MM.1S (cell line): ENCODE measurements at regions not wholly inside any gene's neighbourhood (a gene's known extent, or its start where the extent isn't known, plus 50 kb on each side); places are given as distances from the start of the nearest gene placed in this dataset.

ENCODE experiments used
- DNase-seq: peaks from one replicate; pipeline ENCODE4 v3.0.0-alpha.2; 2015
- H2AFZ ChIP-seq: fragments of 300-600 bp; sonication (generic); 2 replicates; pipeline ENCODE4 v1.6.0; 2016; ENCODE audit warnings: antibody characterized with exemption, low read length
- H3F3A ChIP-seq: fragments of 300-600 bp; sonication (generic); 2 replicates; pipeline ENCODE4 v1.6.1; 2016; ENCODE audit warnings: mild to moderate bottlenecking, antibody characterized with exemption, low read length, moderate library complexity, mixed read lengths; ENCODE audit not compliant: insufficient read depth
- H3K27ac ChIP-seq: fragments of 300-600 bp; sonication (generic); 2 replicates; pipeline ENCODE4 v1.5.1; 2016; ENCODE audit warnings: mild to moderate bottlenecking, low read length
- H3K27me3 ChIP-seq: fragments of 300-600 bp; sonication (generic); replicated peaks from 2 replicates; pipeline ENCODE4 v1.6.0; 2016; ENCODE audit warnings: low read length; ENCODE audit not compliant: insufficient read depth
- H3K36me3 ChIP-seq: fragments of 300-600 bp; sonication (generic); replicated peaks from 2 replicates; pipeline ENCODE4 v1.6.1; 2016; ENCODE audit warnings: mild to moderate bottlenecking, low read length, mixed read lengths; ENCODE audit not compliant: insufficient read depth
- H3K4me1 ChIP-seq: fragments of 300-600 bp; sonication (generic); 2 replicates; pipeline ENCODE4 v1.6.1; 2016; ENCODE audit warnings: low read length, mixed read lengths
- H3K4me2 ChIP-seq: fragments of 300-600 bp; sonication (generic); 2 replicates; pipeline ENCODE4 v1.6.0; 2016; ENCODE audit warnings: low read depth, low read length
- H3K4me3 ChIP-seq: fragments of 300-600 bp; sonication (generic); 2 replicates; pipeline ENCODE4 v1.5.1; 2016; ENCODE audit warnings: low read length, mixed read lengths
- H3K79me2 ChIP-seq: fragments of 300-600 bp; sonication (generic); 2 replicates; pipeline ENCODE4 v1.6.1; 2016; ENCODE audit warnings: mixed run types, low read length, mixed read lengths
- H3K9ac ChIP-seq: fragments of 300-600 bp; sonication (generic); 2 replicates; pipeline ENCODE4 v1.6.1; 2016; ENCODE audit warnings: low read length, mixed read lengths
- H3K9me2 ChIP-seq: fragments of 300-600 bp; sonication (generic); replicated peaks from 2 replicates; pipeline ENCODE4 v1.6.1; 2016; ENCODE audit warnings: mild to moderate bottlenecking, low read length, mixed read lengths; ENCODE audit not compliant: insufficient read depth
- H3K9me3 ChIP-seq: fragments of 300-600 bp; sonication (generic); replicated peaks from 2 replicates; pipeline ENCODE4 v1.6.1; 2016; ENCODE audit warnings: mild to moderate bottlenecking, low read length, mixed read lengths; ENCODE audit not compliant: insufficient read depth
- H4K20me1 ChIP-seq: fragments of 300-600 bp; sonication (generic); 2 replicates; pipeline ENCODE4 v1.6.1; 2016; ENCODE audit warnings: mild to moderate bottlenecking, low read length, moderate library complexity, mixed read lengths; ENCODE audit not compliant: insufficient read depth
- EZH2 ChIP-seq: fragments of 300-600 bp; sonication (generic); optimal IDR thresholded peaks from 2 replicates; pipeline ENCODE3; 2017; ENCODE audit warnings: low read depth, mild to moderate bottlenecking, antibody characterized with exemption, low read length, mixed read lengths
- EZH2phosphoT487 ChIP-seq: fragments of 300-600 bp; sonication (generic); IDR thresholded peaks from 2 replicates; pipeline ENCODE4 v1.6.1; 2018; ENCODE audit warnings: antibody characterized with exemption, low read length
- TF ChIP-seq, protein P1 (sequence below): fragments of 300-600 bp; sonication (generic); IDR thresholded peaks from 2 replicates; pipeline ENCODE4 v1.5.1; 2016; ENCODE audit warnings: antibody characterized with exemption, low read length, mixed read lengths

DNA sequence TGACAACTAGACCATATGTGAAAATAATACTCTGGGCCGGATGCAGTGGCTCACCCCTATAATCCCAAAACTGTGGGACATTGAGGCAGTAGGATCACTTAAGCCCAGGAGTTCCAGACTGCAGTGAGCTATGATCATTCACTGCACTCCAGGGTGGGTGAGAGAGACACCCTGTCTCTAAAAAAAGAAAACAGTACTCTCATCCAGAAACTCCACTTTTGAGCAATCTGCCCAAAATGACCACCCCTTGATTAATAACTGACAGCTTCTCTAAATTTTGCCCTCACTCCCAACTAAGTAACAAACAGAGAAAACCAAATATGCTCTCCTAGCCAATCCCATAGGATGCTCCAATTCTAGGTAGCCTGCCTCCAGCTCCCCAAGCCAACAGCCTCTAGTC is 62.5 kb upstream of the AKR1E2 start:
- H3K36me3 ChIP-seq: no peaks in the 10 kb centered on the region
- no peak overlapping the region for H2AFZ ChIP-seq
- no peak overlapping the region for H3K27ac ChIP-seq
- H3K79me2 ChIP-seq: no peaks in the 10 kb centered on the region
- H3K4me2 ChIP-seq: no peak overlapping the region
- H3K9me3 ChIP-seq: no peaks in the 10 kb centered on the region
- TF ChIP-seq EZH2 (no peak), EZH2phosphoT487 (no peak)
- TF ChIP-seq, protein P1, sequence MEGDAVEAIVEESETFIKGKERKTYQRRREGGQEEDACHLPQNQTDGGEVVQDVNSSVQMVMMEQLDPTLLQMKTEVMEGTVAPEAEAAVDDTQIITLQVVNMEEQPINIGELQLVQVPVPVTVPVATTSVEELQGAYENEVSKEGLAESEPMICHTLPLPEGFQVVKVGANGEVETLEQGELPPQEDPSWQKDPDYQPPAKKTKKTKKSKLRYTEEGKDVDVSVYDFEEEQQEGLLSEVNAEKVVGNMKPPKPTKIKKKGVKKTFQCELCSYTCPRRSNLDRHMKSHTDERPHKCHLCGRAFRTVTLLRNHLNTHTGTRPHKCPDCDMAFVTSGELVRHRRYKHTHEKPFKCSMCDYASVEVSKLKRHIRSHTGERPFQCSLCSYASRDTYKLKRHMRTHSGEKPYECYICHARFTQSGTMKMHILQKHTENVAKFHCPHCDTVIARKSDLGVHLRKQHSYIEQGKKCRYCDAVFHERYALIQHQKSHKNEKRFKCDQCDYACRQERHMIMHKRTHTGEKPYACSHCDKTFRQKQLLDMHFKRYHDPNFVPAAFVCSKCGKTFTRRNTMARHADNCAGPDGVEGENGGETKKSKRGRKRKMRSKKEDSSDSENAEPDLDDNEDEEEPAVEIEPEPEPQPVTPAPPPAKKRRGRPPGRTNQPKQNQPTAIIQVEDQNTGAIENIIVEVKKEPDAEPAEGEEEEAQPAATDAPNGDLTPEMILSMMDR: no peak
- no peaks in the 10 kb centered on the region for H3K4me1 ChIP-seq
- DNase-seq: no peak
- no peak overlapping the region for H3K4me3 ChIP-seq
- no peak overlapping the region for H3K9ac ChIP-seq
- H4K20me1 ChIP-seq: no peaks in the 10 kb centered on the region
- no peaks in the 10 kb centered on the region for H3F3A ChIP-seq
- H3K27me3 ChIP-seq: no peaks in the 10 kb centered on the region
- no peaks in the 10 kb centered on the region for H3K9me2 ChIP-seq

DNA sequence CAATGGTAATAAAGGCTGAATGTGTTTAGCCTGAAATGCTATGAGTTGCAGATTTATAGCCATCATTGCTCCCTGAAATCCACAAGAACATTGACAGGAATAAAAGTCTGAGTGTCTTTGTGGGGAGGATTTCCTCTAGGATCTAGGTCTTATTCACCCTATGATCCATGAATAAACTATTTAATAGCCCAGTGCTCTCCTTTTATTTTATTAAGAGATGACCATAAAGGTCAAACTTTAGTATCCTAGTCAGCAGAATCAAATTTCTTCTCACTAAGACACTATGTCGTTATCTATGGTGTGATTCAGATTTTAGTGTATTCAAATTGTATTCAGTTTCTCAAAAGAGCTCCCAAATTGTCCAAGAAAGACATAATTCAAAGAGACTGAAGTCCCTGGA is 67.8 kb upstream of the AKR1E2 start:
- H3K4me3 ChIP-seq: no peak overlapping the region
- no peaks in the 10 kb centered on the region for H3K9me3 ChIP-seq
- no peaks in the 10 kb centered on the region for H3K9me2 ChIP-seq
- no peak for DNase-seq
- no peaks in the 10 kb centered on the region for H3F3A ChIP-seq
- H3K27ac ChIP-seq: no peak overlapping the region
- no peak overlapping the region for H2AFZ ChIP-seq
- no peaks in the 10 kb centered on the region for H3K27me3 ChIP-seq
- no peaks in the 10 kb centered on the region for H4K20me1 ChIP-seq
- no peaks in the 10 kb centered on the region for H3K4me1 ChIP-seq
- TF ChIP-seq EZH2: no peak
- TF ChIP-seq, protein P1: no peak
- no peak for TF ChIP-seq EZH2phosphoT487
- no peak overlapping the region for H3K4me2 ChIP-seq
- H3K9ac ChIP-seq: no peak overlapping the region
- H3K36me3 ChIP-seq: no peaks in the 10 kb centered on the region
- H3K79me2 ChIP-seq: no peaks in the 10 kb centered on the region

DNA sequence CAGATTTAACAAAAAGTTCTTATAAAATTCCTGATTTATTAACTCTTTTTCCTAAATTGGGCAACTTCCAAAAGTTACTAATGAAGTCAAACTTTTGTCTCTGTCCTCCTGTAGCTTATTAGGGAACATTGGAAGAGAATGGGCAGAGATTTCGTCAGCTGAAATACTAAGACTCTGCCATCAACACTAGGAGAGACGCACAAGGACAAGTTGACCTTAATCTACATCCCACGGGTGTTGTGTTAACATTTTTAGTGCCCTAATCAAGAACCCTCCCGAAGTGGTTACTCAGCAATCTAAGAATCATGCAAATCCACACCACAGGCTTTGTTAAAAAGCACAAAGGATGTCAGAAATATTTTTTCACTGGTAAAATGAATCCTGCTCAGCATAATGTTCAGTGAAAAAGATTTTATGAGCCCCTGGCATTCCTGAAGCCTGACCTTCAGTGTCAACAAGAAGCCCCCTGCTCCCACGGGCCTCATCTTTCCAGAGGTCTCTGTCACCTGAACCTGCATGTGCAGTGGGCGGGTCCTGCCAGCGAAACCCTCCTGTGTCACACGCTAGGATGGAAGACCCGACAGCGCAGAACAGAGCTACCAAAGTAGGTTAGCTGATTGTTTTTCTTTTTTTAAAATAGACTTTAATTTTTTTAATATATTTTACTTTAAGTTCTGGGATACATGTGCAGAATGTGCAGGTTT is 70.6 kb upstream of the AKR1E2 start:
- Histone ChIP-seq H4K20me1 (no peaks in the 10 kb centered on the region), H2AFZ (no peak overlapping the region), H3F3A (no peaks in the 10 kb centered on the region), H3K79me2 (no peaks in the 10 kb centered on the region), H3K9ac (no peak overlapping the region), H3K4me1 (no peaks in the 10 kb centered on the region), H3K4me3 (no peak overlapping the region), H3K4me2 (no peak overlapping the region), H3K9me2 (no peaks in the 10 kb centered on the region), H3K27ac (no peak overlapping the region), H3K9me3 (no peaks in the 10 kb centered on the region), H3K27me3 (no peaks in the 10 kb centered on the region), H3K36me3 (no peaks in the 10 kb centered on the region)
- no peak for DNase-seq
- TF ChIP-seq, protein P1: no peak
- TF ChIP-seq EZH2phosphoT487: no peak
